GM21515 (cell line): ENCODE measurements at regions not wholly inside any gene's neighbourhood (a gene's known extent, or its start where the extent isn't known, plus 50 kb on each side); places are given as distances from the start of the nearest gene placed in this dataset.
A peak's percentile ranks its signal among the peaks of the same experiment; 100 is the strongest.
"Not testable (repeated sequence)": the region's sequence is repeated elsewhere in the genome, so short reads cannot be mapped to it uniquely, and the experiment has no call there.

Source experiments
- ATAC-seq: cut with Tn5 transposase; IDR thresholded peaks from one replicate; pipeline ENCODE4 v1.9.1; 2021; ENCODE audit not compliant: unreplicated experiment

DNA sequence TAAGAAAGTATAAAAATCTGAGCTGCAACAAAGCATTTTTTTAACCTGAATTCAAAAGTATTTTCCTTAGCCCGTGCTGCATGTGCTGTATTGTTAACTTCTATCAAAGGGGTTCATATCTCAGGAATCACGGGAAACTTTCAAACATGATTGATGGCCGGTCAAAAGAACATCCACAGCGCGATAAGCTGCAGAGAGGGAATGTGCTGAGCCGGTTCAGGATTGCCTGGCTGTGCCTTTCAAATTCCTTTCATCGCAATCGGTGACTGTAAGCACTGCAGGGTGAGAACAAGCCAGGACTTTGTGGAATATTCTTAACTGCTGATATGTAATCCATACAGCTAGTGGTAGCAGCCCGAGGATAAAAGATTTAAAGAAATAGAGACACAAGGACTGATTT, 210.9 kb upstream of the NOCT start:
- ATAC-seq = no peak

DNA sequence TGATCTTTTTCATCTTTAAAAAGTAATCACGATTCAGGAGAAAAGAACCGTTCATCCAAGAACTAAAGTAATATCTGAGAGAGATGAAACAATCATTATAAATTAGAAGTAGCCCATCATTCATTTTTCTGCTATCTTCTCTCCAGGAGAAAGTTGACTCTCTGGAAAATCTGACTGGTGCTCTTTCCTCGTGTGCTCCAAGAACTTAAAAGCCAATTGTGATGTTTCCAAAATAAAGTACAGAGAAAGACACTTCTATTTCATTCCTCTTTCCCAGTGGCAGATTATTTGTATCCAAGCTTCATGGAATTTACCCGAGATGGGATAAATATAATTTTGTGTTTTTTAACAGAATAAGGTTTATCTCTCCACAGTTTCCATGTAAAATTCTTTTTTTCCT, 212.5 kb upstream of the NOCT start:
- no peak for ATAC-seq

DNA sequence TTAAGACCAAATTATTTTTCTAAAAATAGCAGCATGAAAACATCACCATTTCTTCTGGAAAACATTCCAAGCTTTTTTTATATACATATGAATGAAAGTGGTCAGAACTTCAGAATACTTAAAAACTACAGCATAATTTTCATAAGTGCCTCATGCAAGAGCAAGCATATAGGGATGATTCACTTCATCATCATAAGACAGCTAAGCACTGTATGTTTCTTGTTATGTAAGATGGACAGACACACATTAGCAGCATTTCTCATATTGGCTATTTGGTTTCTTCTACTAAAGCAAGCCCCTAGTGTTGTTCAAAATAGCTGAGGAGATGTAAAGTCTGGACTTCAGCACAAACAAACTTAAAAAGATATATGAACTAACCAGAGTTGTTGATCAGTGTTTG, 213.1 kb upstream of the NOCT start:
- ATAC-seq = no peak

DNA sequence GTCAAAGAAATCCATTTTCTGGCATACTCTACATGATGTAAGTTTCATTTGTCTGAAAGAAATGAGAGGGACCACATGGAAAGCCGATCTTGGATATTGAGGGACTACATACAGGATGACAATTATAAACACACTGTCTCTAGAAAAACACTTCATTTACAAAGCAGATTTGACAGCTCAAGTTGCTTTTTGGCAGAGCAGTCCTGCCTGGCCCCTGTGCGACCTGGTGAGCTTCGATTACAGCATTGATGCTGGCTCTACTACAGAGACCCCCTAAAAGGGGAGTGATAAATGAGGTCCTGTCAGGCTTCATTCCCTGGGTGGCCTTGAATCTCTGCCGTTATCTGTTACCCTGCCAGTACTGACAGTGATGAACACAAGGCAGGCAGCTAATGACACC, 215.2 kb upstream of the NOCT start:
- no peak for ATAC-seq

DNA sequence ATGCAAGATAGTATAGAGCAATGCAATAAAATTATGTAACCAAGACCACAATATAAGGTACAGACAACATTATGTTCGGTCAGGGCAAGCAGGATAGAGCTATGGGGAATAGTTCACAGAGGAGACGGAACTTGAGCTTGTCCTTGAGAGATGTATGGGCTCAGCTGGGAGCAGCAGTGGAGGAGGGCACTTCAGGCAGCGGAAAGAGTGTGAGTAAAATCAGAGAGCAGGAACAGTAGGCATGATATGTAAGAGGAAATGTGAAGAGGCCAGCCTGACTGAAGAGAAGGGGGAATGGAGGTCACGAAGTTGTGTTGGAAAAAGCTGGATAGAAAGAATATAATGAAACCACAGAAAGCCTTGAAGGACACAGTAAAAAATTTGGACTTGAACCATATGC, 217.2 kb upstream of the NOCT start:
- ATAC-seq = no peak

DNA sequence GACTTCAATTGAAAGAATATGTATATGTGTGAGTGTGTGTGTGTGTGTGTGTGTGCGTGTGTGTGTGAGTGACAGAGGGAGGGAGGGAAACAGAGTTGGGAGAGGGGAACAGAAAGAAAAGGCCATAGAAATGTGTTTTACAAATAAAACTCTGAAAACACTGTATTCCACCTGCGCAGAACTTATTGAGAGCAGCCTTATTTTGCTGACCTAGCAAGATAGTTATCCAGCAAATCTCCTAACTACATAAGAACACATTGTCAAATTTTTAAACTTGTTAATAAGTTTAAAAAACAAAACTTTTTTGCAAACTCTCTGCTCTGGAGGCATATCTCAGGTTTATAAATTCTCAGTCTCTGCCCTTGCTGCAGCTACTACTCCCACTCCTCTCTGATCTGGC, 217.9 kb upstream of the NOCT start:
- no peak for ATAC-seq

DNA sequence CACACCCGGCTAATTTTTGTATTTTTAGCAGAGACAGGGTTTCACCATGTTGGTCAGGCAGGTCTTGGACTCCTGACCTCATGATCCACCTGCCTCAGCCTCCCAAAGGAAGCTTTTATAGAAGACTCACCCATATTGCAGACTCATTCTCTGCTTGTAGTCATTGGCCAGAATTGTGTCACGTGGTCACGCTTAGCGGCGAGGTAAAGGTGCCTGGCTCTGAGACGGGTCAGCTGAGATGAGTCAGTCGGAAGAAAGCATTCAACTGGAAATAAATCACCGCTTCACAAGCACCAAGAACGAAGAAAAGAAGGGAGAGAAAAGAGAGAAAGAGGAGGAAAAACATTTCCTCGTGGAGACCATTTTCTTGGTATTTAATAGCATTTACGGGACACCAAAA, 218.8 kb upstream of the NOCT start:
- ATAC-seq = no peak

DNA sequence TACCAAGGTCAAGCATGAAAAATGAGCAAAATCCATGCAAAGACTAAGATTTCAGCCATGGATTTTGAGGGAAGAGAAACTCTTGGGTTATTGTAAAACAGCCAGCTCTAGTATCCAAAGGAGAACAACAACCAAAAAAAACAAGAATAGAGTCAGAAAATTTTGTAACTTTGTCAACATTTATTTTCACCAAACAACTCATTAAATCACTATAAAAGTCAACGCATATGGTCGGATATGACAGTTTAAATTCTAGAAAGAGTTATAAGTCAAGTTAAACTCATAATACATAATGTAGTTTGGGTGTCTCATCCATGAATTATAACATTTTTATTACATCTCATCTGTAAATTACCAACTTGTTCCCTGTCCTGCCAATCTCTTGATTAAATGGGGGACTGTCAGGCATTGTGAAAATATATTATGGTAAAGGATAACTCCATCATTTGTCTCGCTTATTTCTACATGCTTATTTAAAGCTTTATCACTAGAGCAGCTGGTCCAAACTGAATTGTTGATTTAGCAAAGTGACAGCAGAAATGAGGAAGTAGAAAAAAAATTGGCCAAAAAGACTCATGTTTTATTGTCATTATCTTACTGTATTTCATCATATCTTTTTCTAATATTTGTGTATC, 224.8 kb upstream of the NOCT start:
- ATAC-seq = no peak

DNA sequence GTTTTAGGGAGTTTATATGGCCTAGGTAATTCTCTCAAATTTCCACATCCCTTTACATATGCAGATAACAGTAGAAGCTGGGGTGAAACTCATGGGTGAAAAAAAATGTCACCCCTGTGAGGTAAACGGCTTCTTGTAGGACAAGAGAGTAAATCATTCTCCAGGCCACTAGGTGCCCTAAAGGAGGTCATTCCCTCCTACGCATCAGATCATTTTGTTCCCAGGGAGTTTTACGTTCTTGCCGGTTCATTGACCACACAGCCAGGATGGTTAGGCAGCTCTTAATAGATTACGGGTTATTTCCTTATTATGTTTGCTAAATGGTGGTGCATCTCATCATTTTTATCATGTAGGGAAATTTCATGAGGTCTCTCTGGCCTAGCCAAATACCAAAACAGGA, 225.8 kb upstream of the NOCT start:
- ATAC-seq = no peak

DNA sequence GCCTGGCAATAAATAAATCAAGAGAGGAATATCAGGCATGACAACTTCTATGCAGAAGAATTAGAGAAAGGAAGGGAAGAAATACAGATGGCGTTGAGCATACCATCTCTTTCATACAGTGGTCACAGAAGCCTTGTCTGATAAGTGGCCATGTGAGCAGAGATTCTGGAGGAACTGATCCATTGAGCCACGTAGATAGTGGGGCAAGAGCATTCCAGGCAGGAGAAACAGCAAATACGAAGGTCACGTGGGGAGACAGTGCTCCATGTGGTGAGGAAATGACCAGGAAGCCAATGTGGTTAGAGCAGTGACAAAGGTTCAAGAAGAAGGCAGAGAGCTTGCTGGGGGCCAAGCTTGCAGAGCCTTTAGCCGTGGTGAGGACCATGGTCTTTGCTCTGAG, 226.7 kb upstream of the NOCT start:
- no peak for ATAC-seq

DNA sequence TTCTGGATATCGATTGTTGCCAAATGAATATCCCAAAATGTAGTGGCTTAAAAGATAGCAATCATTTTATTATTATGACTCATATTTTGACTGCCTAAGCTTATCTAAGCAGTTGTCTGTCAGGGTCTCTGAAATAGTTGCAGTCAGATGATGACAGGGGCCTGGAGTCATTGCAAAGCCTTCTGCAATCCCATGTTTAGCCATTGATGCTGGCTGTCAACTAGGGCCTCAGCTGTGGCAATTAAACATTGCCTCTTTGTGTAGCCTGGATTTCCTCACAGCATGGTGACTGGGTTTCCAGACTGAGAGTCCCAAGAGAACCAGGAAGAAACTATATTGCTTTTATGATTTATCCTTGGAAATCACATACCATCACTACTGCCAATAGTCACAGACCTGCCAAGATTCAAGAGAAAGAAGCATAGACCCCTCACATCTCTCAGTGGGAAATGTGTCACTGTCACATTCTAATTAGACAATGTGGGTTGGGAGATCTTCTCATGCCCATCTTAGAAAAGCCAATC, 227.3 kb upstream of the NOCT start:
- ATAC-seq = no peak

DNA sequence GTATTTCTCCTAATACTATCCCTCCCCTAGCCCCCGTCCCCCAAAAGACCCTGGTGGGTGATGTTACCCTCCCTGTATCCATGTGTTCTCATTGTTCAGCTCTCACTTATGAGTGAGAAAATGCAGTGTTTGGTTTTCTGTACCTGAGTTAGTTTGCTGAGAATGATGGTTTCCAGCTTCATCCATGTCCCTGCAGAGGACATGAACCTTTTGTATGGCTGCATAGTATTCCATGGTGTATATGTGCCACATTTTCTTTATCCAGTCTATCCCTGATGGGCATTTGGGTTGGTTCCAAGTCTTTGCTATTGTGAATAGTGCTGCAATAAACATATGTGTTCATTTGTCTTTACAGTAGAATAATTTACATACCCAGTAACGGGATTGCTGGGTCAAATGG, 235.8 kb upstream of the NOCT start:
- not testable (repeated sequence) for ATAC-seq

DNA sequence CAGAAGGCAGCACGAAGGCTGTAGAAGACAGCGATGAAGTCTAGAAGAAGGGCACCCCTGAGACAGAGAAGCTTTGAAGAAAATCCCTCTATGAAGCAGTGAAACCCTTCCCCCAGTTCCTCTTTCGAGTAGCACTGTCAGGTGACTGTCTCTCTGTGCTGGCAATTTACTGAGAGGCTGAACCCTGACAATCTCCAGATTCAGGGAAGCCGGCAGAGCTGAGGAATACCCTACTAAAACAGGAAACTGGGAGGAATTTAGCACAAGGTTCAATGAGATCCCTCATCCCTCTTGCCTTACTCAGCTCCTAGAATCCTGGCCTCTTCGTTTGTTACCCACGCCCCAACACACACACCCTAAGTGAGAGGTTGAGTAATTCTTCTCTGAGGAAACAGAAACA, 239.7 kb upstream of the NOCT start:
- ATAC-seq = peak; percentile 90

DNA sequence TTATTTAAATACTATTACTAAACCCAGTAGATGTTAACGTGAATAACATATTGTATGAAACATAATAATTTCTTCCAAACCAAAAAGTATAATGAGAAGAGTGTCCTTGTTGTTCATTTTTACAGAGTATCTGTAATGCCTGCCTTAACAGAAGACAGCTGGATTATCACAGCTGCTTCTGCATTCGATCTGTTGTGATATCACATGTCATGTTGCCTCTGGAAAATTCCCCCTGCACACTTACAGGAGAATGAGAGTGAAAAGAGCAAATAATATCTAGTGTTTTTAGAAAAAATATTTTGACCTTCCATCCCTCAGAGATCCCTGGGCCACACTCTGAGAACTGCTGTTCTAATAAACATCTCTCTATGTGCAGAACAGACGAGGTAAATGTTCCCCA, 240.1 kb upstream of the NOCT start:
- ATAC-seq = no peak

DNA sequence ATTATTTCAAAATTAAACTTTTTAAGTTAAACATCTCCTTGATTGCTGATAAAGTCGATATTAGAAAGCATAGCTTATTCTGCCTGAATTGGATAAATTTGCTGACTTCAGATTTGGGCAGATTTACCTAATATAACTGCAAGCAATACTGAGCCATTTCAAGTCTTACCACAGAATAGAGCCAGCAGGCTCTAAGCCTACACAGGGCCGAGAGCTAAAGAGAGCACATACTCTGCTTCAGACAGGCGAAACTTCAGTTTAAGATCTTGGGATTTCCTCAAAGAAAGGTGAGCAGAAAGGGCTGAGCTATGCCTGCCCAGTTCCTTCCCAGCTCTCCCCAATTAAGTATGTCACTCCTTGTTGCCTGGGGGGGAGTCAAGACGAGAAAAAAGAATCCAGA, 240.6 kb upstream of the NOCT start:
- ATAC-seq = no peak

DNA sequence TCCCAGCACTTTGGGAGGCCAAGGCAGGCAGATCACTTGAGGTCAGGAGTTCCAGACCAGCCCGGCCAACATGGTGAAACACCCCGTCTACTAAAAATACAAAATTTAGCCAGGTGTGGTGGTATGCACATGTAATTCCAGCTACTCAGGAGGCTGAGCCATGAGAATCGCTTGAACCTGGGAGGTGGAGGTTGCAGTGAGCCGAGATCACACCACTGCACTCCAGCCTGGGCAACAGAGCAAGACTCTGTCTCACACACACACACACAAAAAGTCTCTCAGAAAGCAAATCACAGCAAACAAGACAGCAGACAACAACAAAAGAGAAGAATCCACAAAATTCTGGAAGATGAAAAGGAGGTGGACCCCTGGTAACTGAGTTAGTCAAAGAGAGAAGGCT, 241.5 kb upstream of the NOCT start:
- not testable (repeated sequence) for ATAC-seq

DNA sequence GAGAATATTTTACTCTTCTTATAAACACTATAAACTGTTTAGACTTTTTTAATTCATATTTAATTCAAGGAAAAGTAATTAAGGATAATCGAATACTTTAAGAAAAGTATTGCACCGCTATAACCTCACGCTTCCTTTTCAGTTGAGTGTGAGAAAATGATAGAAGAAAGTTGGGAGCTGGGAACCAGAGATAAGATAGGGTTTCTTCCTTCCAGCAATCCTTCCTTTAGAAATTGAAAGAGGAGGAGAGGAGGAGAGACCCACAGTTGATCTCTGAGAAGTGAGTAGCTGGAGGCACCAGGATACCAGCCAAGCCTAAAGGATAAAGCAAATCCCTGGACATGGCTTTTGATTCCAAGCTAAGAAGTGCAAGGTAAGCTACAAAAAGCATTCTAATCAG, 242.3 kb upstream of the NOCT start:
- no peak for ATAC-seq

DNA sequence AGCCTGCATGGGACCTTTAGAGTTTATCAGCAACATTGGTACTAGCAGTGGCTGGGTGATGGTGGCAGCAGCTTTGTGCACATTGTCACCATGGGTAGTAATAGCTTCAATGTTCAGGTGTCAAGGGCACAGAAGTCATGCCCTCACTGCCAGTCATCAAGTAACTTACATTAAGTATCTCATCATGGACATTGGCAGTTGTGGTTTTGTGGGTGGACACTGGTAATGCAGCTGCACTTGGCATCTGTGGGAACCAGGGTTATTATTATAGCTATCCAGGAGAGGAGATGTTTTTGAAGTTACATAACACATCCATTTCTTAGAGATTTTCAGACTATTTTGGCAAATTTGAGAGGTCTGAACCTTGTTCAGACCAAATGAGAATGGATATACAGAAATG, 243.2 kb upstream of the NOCT start:
- ATAC-seq = no peak

DNA sequence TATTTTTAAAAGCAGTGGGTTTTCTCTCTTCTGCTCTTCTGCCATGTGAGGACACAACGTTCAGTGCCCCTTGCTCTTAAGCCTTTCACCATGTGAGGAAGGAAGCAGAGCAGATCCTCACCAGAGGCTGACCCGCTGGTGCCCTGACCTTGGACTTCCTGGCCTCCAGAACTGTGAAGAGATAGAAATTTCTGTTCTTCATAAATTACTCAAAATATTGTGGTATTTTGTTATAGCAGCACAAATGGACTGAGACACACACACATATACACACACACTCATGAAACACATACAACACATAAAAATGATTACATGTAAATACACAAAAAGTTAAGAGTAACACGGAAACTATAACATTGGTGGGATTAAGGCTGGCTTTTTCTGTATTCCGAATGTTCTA, 244.8 kb upstream of the NOCT start:
- no peak for ATAC-seq

DNA sequence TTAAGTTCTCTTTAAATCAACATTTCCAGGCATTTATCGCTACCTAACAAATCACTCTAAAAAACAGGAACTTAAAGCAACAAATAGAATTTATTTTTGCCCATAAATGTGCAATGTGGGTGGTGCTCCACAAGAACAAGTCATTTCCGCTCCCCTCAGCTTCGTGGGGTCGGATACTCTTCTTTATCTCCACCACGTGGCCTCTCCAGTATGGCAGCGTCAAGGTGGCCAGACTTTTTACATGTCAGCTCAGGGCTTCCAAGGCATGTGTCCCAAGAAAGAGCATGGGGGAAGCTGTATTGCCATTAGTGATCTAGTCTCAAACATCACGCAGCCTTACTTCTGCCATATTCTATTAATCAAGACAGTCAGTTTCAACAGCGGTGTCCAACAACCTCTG, 249.2 kb upstream of the NOCT start:
- ATAC-seq = no peak

DNA sequence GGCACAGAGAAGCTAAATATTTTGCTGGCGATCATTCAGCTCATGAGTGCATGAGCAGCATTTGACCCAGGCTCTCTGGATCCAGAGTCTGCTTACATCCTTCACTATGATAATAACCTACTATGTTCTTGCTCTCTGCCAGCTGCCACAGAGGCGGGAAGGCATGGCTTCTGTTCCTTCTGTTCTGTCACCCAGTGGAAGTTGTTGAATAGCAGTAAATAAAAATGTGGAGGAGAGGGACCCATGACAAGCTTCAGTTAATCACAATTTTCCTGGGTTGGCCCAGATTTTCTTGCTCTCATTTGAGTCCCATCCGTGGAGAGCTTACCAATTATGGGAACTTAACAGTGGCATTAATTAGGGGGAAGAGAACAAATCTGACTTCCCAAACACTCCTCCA, 250.1 kb upstream of the NOCT start:
- no peak for ATAC-seq

DNA sequence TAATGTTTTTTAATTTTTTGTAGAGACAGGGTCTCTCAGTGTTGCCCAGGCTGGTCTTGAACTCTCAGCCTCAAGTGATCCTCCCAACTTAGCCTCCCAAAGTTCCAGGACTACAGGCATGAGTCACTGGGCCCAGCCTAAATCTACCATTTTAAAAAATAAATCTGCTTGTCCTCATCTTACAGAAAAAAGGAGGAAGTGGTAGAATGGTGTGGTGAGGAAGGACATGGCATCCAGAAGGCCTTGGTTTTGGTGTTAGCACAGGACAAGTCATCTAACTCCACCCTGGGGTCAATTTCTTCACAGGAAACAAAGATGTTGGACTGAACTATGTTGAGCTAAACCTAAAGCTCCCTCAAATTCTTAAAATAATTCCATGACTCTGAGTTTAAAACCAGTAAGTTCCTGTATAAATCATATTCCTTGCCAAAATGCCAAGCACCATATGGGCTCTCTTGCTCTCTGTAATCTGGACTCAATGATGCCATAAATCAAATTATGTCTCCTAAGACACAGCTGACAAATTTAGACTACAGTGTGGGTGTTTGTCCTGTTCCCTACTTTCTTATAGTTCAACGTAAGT, 253.9 kb upstream of the NOCT start:
- ATAC-seq = no peak

DNA sequence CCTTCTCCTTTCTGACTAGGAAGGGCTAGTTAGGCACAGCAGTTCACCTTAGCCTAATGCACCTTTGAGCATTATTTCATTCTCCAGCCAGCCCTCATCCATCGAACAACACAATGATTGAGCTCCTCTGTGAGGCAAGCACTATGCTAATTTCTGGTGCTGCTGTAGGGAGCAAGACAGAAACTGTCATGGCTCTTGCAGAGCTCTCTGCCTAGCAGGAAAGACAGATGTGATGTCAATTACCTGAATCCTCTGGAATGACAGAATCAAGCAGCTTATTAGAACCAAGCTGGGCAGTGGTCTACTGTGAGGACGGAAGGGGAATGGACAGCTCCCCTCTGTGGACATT, 256.1 kb upstream of the NOCT start:
- no peak for ATAC-seq
